GM19467 (cell line): ENCODE measurements at regions not wholly inside any gene's neighbourhood (a gene's known extent, or its start where the extent isn't known, plus 50 kb on each side); places are given as distances from the start of the nearest gene placed in this dataset.

Experiments used
- ATAC-seq: cut with Tn5 transposase; IDR thresholded peaks from one replicate; pipeline ENCODE4 v1.9.1; 2021; ENCODE audit warnings: mild to moderate bottlenecking, moderate library complexity; ENCODE audit not compliant: unreplicated experiment

GRCh38 chr4:138305050-138305449 is 62.9 kb upstream of the SLC7A11 start:
- ATAC-seq: no peak

GRCh38 chr4:138301536-138301935 is 59.4 kb upstream of the SLC7A11 start:
- no peak for ATAC-seq

- no peak for ATAC-seq
These were observed 58.5 kb upstream of the SLC7A11 start for GRCh38 chr4:138300616-138301015.

DNA sequence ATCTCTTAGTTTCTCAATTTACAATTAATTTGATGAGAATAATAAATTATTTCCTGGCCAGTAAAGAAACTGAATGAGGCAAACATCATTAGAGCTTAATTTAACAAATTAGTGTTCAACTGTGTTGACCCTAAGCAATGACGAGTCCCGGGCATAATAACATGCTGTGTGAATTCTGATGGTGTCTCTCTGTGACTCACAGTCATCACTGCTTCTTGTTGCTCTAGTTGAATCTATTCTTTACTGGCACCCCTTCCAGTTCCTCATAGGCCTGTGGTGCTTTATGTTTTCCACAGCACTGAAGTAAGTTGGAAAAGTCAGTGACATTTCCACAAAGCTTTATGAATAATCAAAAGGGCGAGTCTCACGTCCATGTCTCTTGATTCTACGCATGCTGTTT is 57.7 kb upstream of the SLC7A11 start:
- no peak for ATAC-seq

DNA sequence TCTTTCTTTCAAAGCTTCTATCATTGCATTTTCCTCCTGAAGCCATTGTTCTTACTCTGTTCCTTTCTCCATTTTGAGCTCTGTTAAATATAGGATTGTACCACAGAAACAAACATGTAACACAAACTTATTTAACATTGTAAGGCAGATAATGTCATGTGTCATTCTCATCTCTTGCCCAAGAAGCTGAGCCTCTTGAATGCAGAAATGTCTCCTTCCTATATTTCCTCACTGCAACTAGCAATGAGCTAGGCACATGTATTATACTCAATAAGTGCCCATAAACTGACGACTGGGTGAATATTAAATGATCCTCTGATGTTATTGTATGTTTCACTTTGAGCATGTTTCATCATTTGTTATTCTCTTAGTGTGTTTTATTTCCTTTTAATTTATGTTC is 56.7 kb upstream of the SLC7A11 start:
- no peak for ATAC-seq

GRCh38 chr4:138298431-138298830 is 56.3 kb upstream of the SLC7A11 start:
- no peak for ATAC-seq

DNA sequence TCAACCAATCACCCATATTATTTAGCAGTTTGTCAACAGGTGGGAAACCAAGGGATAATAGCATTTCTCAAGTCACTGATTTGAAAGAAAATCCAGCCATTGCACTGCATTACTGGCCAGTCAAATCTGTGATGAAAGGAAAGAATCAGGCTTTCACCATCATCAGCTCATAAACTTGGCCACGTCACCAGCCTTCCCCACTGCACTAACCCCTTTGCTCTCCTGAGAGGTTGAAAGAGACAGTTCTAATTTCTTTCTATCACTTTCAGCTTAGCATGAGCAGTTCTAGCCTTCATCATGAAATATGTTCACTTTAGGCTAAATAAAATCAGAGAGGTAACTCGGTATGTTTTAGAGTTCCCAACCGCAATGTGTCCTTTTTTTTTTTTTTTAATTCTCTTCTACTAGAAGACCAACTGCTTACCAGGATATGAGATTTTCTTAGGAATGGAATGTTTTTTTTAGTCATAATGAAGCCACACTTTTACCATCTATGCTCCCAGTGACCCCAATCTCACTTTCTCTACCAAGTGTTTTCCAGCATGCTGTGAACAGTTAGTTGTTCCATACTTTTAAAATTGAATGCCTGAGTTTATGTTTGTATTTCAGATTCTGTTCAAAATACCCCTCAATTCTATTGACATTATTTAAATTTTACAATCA is 55.7 kb upstream of the SLC7A11 start:
- ATAC-seq: no peak

DNA sequence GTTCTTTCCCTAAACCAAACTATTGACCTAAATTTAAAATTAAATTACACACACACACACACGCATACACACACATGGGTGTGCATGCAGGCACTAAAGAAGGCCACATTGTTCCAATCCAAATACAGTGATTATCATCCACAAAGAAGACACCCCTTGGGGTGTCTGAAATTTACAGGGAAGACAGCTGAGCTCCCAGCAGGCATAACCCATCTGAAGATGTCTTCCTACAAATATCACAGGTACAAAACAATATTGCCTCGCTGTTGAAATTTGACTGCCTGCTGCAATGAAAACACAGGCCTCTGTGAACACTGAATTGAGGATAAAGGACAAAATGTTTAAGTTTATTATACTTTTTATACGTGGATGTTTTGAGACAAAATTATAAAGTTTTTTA is 50.2 kb upstream of the SLC7A11 start:
- ATAC-seq: no peak
